ENCODE measurements at regions not wholly inside any gene's neighbourhood (a gene's known extent, or its start where the extent isn't known, plus 50 kb on each side); places are given as distances from the start of the nearest gene placed in this dataset.

GRCh38 chr5:8473827-8474568 is 605.0 kb downstream of the MTRR start:
- TF ChIP-seq CTCF (IDR thresholded peaks at IDR 0.05) (no peak), POLR2AphosphoS5 (IDR thresholded peaks at IDR 0.05) (no peak)
